Stimulated activated CD4-positive, alpha-beta T cell treated with anti-CD3 and anti-CD28 coated beads, TNF-alpha, amount 100 ng/mL, for 48 hours (primary cell): ENCODE measurements at regions not wholly inside any gene's neighbourhood (a gene's known extent, or its start where the extent isn't known, plus 50 kb on each side); places are given as distances from the start of the nearest gene placed in this dataset.
"Not testable (repeated sequence)": the region's sequence is repeated elsewhere in the genome, so short reads cannot be mapped to it uniquely, and the experiment has no call there.

Experiments
- DNase-seq, 3 donors: peaks; one replicate each; pipeline ENCODE4 v3.0.0-alpha.2; 2020; ENCODE audit warnings: low read depth in 3 of 3

DNA sequence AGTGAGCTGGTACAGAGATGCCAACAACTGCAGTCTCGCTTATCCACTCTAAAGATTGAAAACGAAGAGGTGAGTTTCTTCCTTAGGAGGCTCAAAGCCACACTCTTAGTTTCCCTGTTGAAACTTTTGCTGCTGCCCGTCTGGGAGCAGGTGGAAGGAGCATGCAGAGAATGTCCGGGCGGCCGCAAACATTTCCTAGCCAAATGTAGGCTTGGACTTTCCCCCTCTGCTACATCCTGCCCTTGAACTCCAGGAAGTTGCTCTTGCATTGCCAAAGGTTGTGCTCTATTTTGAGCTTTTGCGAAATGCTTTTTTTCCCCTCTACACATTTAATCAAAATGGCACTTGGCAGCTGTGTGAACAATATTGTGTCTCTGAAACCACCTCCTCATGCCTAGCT lies 65.0 kb upstream of the IKBKE start:
- DNase-seq, result not testable (repeated sequence)

DNA sequence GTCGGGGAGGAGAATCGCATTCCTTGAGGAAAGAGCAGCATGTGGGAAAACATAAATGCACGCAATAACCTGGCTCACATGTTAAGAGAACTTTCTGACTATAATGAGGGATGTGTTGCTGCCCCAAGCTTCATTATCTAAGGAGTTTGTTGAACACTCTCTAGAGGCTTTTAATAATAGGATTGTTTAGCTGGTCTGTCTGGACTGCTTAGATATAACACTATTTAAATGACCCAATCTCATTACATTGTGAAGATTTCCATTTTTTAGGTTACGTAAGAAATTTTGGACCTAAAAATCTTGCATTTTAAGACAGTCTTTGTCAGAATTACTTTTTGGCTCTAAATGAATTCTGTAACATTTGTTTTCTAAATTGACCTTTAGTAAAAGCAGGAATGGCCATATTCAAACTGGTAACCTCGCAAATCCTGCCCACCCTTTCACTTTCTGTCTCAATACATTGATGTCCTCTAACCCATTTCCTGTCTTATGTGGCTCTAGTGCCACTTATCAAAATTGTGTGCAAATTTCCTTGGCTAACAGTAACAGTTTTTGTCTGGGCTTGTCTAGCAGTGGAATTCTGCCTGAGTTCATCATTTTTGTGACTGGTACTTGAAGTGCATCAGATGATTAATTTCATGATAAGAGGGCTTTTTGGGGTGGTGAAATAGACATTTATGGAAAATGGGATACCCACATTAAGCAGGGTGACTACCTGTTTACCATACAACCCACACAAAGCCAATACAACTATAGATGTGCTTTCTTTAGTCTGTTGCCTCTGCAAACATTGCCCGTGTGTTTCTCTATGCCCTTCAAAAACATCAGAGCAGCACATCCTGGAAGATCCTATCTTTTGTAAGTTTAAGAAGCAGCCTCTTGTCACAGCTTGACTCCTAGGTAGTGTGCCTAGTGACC lies 61.6 kb upstream of the IKBKE start:
- DNase-seq, result not testable (repeated sequence)

DNA sequence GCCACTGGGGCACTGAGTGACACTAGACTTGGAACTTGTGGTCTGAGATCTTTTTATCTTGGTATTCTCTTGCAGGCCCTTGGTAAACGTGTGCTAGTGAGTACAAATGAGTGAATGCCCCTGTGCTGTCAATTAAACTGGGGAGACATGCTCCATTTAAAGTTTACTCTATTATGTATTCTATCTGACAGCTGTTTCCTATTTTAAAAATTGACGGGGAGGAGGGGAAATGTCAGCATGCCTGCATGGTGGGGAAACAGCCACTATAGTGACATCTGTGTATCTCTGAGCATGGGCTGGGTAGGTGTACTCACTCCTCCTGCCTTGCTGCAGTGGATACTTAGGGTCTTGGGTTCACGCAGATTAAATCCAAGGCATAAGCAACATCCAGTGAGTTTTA lies 59.0 kb upstream of the IKBKE start:
- no peak for DNase-seq

DNA sequence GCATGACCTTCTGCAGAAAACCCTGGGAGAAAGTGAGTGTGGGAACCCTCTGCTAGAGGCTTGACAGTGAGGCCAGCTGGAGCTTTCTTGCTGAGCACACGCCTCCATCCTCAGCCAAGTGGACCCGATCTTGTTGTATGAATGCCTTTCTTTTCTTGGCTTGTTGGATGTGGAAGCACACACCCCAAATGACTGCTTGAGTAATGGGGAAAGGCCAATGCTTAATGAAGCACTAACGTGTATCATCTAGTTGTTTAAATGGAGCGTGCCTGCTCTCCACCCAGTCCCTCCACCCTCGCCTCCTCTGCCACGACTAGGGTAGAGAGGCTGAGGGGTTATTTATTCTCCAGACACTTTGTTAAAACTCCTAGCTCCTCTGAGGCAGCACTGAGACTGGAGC lies 54.3 kb upstream of the IKBKE start:
- no peak for DNase-seq

DNA sequence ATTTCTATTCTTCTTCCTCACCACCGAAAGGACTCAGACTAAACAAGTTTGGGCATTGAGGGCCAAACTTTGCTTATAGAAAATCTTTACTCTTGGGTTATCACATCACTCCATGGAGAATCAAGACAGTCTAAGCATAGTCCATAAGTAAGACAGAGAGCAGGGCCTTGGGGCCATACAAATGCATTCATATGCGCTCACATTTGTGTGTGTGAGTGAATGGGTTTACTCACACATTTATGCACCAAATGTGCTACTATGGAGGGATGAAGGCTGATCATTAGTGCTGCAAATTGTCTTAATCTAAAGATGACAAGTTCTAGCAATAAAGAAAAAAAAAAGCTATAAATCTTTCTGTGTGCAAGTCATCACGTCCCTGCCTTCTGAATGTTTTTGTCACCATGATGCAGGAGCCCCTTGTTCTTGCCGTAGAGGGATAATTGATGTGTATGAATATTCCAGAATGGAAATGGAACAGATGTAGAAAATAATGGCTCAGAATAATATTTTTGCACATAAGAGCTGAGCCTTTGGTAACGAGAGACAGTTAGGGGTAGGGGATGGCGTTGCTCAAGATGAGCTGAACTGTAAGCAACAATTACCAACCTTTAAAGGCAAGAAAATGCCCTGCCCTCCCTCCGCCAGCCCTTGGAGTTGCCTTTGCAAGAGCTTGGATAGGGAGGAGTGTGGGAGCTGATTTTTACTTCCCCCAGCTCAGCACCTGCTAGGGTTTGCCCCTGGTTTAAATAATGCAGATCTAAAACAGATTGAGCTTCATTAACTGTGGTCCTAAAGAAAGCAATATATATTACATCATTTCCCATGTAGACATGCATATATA lies 52.3 kb upstream of the IKBKE start:
- DNase-seq, result no peak

DNA sequence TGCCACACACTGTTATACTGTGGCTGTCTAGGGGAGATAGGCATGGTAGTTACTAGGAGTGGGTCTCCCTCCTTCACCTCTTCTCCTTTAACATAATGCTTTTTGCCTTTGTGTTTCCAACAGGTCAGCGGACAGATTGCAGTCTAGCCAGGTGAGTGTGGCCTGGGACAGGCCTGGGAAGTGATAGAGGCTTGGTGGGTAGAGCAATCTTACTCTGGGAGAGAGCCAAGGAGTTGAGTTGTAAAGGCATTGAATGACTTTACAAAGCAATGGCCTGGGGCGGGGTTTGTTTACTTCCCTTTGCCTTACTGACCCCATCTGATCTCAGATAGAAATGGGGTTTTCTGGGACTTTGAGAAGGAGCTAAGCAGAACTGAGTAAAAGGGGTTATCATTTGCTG lies 51.0 kb upstream of the IKBKE start:
- DNase-seq, result no peak

DNA sequence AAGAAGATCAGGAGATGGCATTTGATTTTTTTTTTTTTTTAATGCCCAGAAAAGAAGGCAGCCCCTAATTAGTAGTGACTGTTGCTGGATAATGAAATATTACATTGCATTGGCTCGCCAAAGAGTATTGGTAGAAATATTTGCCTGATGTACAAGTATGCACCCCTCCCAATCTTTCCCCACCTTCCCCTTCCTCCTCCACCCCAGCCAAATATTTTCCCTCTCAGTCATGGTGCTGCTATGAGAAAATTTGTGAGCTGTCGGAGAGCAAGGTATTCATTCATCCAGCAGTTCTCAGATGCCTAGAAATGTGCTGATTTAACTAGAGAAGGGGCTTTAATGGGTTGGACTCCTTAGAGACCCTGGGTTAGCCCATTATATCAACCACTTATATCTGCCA lies 50.5 kb upstream of the IKBKE start:
- no peak for DNase-seq

DNA sequence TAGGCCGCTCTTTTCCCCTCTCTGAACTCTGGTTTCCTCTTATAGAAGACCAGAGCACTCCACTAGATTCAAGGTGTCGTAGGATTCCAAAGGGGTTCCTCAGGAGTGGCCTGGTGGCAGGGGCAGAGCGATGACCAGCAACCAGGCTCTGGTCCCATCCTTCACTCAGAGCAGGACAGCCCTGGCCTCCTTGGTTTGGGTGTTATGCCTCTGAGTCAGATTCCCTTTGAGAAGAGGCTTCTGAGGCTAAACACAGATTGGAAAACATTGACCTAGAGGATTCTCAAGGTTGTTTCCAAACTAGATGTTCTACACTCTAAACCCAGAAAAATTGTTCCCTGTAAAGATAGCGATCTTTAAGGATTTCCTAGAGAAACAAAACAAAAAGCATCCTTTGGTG lies 49.8 kb upstream of the IKBKE start:
- DNase-seq, result no peak
